Smooth muscle cell (in vitro differentiated cells): ENCODE measurements at regions not wholly inside any gene's neighbourhood (a gene's known extent, or its start where the extent isn't known, plus 50 kb on each side); places are given as distances from the start of the nearest gene placed in this dataset.

Experiments
- DNase-seq: peaks from one replicate; lab custom pipeline; 2025; ENCODE audit not compliant: unreplicated experiment; lab: John Stamatoyannopoulos, UW
- H2AFZ ChIP-seq: fragments of 200-600 bp; sonication (generic); 2 replicates; pipeline ENCODE4 v1.6.0; 2016; ENCODE audit warnings: antibody characterized with exemption, low read depth, mild to moderate bottlenecking
- H3F3A ChIP-seq: fragments of 200-600 bp; sonication (generic); 2 replicates; pipeline ENCODE4 v1.6.0; 2017; ENCODE audit warnings: antibody characterized with exemption, low read depth
- H3K27ac ChIP-seq: fragments of 200-600 bp; sonication (generic); 2 replicates; pipeline ENCODE4 v1.5.1; 2016; ENCODE audit warnings: low read depth, mild to moderate bottlenecking
- H3K27me3 ChIP-seq: fragments of 200-600 bp; sonication (generic); 2 replicates; pipeline ENCODE4 v1.6.1; 2016; ENCODE audit warnings: low read depth, mild to moderate bottlenecking
- H3K36me3 ChIP-seq: fragments of 200-600 bp; sonication (generic); 2 replicates; pipeline ENCODE4 v1.5.1; 2016; ENCODE audit warnings: low read depth
- H3K4me1 ChIP-seq: fragments of 200-600 bp; sonication (generic); 2 replicates; pipeline ENCODE4 v1.5.1; 2016; ENCODE audit warnings: low read depth
- H3K4me2 ChIP-seq: fragments of 200-600 bp; sonication (generic); 2 replicates; pipeline ENCODE4 v1.6.0; 2016; ENCODE audit warnings: mild to moderate bottlenecking
- H3K4me3 ChIP-seq: fragments of 200-600 bp; sonication (generic); 2 replicates; pipeline ENCODE4 v1.5.1; 2016; ENCODE audit warnings: mild to moderate bottlenecking
- H3K79me2 ChIP-seq: fragments of 200-600 bp; sonication (generic); 2 replicates; pipeline ENCODE4 v1.6.0; 2016; ENCODE audit warnings: low read depth, mild to moderate bottlenecking
- H3K9ac ChIP-seq: fragments of 200-600 bp; sonication (generic); 2 replicates; pipeline ENCODE4 v1.6.0; 2016; ENCODE audit warnings: low read depth
- H3K9me3 ChIP-seq: fragments of 200-600 bp; sonication (generic); replicated peaks from 2 replicates; pipeline ENCODE4 v1.5.1; 2016; ENCODE audit warnings: low read depth
- H4K20me1 ChIP-seq: fragments of 200-600 bp; sonication (generic); 2 replicates; pipeline ENCODE4 v1.6.0; 2016; ENCODE audit warnings: low read depth
- CTCF ChIP-seq: fragments of 200-600 bp; sonication (generic); IDR thresholded peaks from 2 replicates; pipeline ENCODE4 v1.5.1; 2017; ENCODE audit warnings: borderline replicate concordance, mild to moderate bottlenecking, antibody characterized with exemption; ENCODE audit not compliant: insufficient read depth, poor library complexity, severe bottlenecking
- WGBS: methylation state at CpG from one replicate; pipeline ENCODE4 v1.1.7; 2016; ENCODE audit warnings: low lambda C conversion rate; 5-methylcytosine and 5-hydroxymethylcytosine counted together

GRCh38 chr3:21237638-21238037, 513.4 kb downstream of the ZNF385D start:
- Histone ChIP-seq H3K4me2 (no peak overlapping the region), H3K27ac (no peak overlapping the region), H3K4me3 (no peak overlapping the region), H3K9ac (no peak overlapping the region), H3K27me3 (no peaks in the 10 kb centered on the region), H3K4me1 (no peaks in the 10 kb centered on the region), H3K9me3 (no peaks in the 10 kb centered on the region), H2AFZ (no peak overlapping the region), H3K79me2 (no peaks in the 10 kb centered on the region), H4K20me1 (no peaks in the 10 kb centered on the region), H3F3A (no peaks in the 10 kb centered on the region), H3K36me3 (no peaks in the 10 kb centered on the region)
- TF ChIP-seq CTCF = no peak
- 94% methylated on average over 1 of the region's 1 CpG for WGBS
- DNase-seq = no peak

GRCh38 chr3:21235491-21235890, 515.5 kb downstream of the ZNF385D start:
- Histone ChIP-seq H3K9me3 (no peaks in the 10 kb centered on the region), H3K27me3 (no peaks in the 10 kb centered on the region), H3F3A (no peaks in the 10 kb centered on the region), H4K20me1 (no peaks in the 10 kb centered on the region), H3K79me2 (no peaks in the 10 kb centered on the region), H3K4me1 (no peaks in the 10 kb centered on the region), H3K27ac (no peak overlapping the region), H2AFZ (no peak overlapping the region), H3K4me3 (no peak overlapping the region), H3K9ac (no peak overlapping the region), H3K36me3 (no peaks in the 10 kb centered on the region), H3K4me2 (no peak overlapping the region)
- no peak for DNase-seq
- no peak for TF ChIP-seq CTCF
- WGBS = 81% methylated on average over 4 of the region's 4 CpGs

- TF ChIP-seq CTCF = no peak
- H3K79me2 ChIP-seq = no peaks in the 10 kb centered on the region
- H3K9me3 ChIP-seq = no peaks in the 10 kb centered on the region
- H3K4me2 ChIP-seq = no peak overlapping the region
- H3K27ac ChIP-seq = no peak overlapping the region
- WGBS = 92% methylated on average over 1 of the region's 1 CpG
- no peak overlapping the region for H3K4me3 ChIP-seq
- H3F3A ChIP-seq = no peaks in the 10 kb centered on the region
- no peaks in the 10 kb centered on the region for H4K20me1 ChIP-seq
- no peaks in the 10 kb centered on the region for H3K36me3 ChIP-seq
- no peaks in the 10 kb centered on the region for H3K4me1 ChIP-seq
- no peak overlapping the region for H2AFZ ChIP-seq
- DNase-seq = no peak
- H3K27me3 ChIP-seq = no peaks in the 10 kb centered on the region
- no peak overlapping the region for H3K9ac ChIP-seq
Measured at GRCh38 chr3:21234933-21235332, 516.1 kb downstream of the ZNF385D start.

- H3K27me3 ChIP-seq = no peaks in the 10 kb centered on the region
- TF ChIP-seq CTCF = no peak
- no peak overlapping the region for H3K4me3 ChIP-seq
- H3K79me2 ChIP-seq = no peaks in the 10 kb centered on the region
- H3K4me2 ChIP-seq = no peak overlapping the region
- no peaks in the 10 kb centered on the region for H3K9me3 ChIP-seq
- H3K9ac ChIP-seq = no peak overlapping the region
- no peak for DNase-seq
- no peaks in the 10 kb centered on the region for H3K4me1 ChIP-seq
- H3K36me3 ChIP-seq = no peaks in the 10 kb centered on the region
- H2AFZ ChIP-seq = no peak overlapping the region
- no peaks in the 10 kb centered on the region for H3F3A ChIP-seq
- H3K27ac ChIP-seq = no peak overlapping the region
- 36% methylated on average over 4 of the region's 4 CpGs for WGBS
- no peaks in the 10 kb centered on the region for H4K20me1 ChIP-seq
Measured at GRCh38 chr3:21229426-21230135, 521.4 kb downstream of the ZNF385D start.
